Upper lobe of left lung (tissue), 4 donors: ENCODE measurements at regions not wholly inside any gene's neighbourhood (a gene's known extent, or its start where the extent isn't known, plus 50 kb on each side); places are given as distances from the start of the nearest gene placed in this dataset.

Experiments used
- EP300 ChIP-seq, 4 donors: sonication (generic); formaldehyde crosslinking; IDR thresholded peaks; one replicate each; pipeline ENCODE4 v1.5.1; 2017; ENCODE audit warnings: antibody characterized with exemption in 4 of 4, control low read depth in 2 of 4
- POLR2A ChIP-seq, 4 donors: fragments of 450-650 bp; IDR thresholded peaks; one replicate each; pipeline ENCODE4 v1.5.1; 2016 to 2017; ENCODE audit warnings: antibody characterized with exemption in 4 of 4, mild to moderate bottlenecking in 2 of 4
- TF ChIP-seq, protein P1 (sequence below), 6 experiments: fragments of 450-650 bp in 4 of 6; fragments of 200-600 bp in 2 of 6; sonication (generic) in 2 of 6; IDR thresholded peaks; one replicate each; pipeline ENCODE4 v1.5.1; 2016 to 2019; ENCODE audit warnings: antibody characterized with exemption in 6 of 6

DNA sequence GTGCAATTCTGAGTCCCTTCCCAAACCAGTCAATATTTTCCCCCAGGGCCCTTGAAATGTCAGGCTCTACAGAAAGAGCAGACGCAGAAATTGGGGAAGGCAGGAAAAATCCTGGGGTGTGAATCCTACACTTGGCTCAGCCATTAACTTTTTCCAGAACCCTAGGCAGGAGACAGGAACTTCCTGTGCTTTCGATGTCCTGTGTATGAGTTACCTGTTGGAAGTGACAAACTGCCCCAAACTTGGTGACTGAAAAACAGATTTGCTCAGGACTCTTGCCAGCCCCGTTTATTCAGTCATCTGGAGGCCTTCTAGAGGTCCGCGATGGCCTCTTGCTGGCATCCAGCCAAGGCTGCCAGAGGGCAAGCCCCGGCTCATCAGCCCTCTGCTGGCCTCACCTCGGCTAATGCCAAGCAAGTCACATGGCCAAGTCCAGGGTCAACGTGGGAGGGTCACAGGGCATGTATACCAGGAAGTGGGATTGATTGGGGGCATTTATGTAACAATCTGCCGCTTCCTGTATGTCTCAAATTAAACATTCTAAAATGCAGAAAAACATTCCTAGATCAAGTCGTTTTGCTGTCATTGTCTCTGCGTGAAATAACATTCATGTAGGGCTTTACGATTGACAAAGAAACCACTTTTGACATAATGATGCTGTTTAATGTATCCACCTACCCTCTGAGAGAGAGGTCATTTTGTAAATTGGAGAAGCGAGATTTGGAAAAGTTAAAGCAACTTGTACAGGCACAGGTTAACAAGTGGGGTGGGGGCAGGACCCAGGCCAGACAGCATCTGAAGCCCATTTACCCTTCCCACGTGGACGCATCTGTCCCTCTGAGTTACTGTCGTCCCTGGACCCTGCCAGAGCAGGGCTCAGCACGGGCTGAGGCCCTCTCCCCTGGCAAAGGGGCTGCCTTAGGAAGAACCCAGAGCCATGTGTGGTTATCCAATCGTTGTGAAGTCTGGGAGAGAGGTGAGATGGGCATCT is 179.4 kb downstream of the INHBB start:
- TF ChIP-seq, protein P1, sequence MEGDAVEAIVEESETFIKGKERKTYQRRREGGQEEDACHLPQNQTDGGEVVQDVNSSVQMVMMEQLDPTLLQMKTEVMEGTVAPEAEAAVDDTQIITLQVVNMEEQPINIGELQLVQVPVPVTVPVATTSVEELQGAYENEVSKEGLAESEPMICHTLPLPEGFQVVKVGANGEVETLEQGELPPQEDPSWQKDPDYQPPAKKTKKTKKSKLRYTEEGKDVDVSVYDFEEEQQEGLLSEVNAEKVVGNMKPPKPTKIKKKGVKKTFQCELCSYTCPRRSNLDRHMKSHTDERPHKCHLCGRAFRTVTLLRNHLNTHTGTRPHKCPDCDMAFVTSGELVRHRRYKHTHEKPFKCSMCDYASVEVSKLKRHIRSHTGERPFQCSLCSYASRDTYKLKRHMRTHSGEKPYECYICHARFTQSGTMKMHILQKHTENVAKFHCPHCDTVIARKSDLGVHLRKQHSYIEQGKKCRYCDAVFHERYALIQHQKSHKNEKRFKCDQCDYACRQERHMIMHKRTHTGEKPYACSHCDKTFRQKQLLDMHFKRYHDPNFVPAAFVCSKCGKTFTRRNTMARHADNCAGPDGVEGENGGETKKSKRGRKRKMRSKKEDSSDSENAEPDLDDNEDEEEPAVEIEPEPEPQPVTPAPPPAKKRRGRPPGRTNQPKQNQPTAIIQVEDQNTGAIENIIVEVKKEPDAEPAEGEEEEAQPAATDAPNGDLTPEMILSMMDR (IDR thresholded peaks at IDR 0.05) = no peak
- no peak for TF ChIP-seq POLR2A (IDR thresholded peaks at IDR 0.05)
- no peak for TF ChIP-seq EP300 (IDR thresholded peaks at IDR 0.05)
